ENCODE measurements at regions not wholly inside any gene's neighbourhood (a gene's known extent, or its start where the extent isn't known, plus 50 kb on each side); places are given as distances from the start of the nearest gene placed in this dataset.

DNA sequence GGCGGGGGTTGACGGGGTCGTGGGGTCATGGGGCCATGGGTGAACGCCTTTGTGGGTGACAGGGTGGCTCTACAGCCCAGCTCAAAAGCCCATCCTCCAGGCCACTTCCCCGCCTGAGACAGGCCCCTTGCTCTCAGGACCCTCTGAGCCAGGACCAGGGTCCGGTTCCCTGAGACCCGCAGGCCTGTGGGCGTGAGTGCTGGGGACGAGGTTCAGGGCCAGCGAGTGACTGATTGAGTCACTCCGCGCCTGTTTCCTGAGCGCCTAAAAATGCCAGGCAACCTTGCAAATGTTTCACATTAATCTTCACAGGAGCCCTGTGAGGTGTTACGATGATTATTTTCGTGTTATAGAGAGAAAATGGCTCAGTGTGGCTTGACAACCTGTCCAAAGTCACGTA is 97.8 kb downstream of the ZNF674 start:
- no peak for DNase-seq (ENCODE audit: low spot score)

DNA sequence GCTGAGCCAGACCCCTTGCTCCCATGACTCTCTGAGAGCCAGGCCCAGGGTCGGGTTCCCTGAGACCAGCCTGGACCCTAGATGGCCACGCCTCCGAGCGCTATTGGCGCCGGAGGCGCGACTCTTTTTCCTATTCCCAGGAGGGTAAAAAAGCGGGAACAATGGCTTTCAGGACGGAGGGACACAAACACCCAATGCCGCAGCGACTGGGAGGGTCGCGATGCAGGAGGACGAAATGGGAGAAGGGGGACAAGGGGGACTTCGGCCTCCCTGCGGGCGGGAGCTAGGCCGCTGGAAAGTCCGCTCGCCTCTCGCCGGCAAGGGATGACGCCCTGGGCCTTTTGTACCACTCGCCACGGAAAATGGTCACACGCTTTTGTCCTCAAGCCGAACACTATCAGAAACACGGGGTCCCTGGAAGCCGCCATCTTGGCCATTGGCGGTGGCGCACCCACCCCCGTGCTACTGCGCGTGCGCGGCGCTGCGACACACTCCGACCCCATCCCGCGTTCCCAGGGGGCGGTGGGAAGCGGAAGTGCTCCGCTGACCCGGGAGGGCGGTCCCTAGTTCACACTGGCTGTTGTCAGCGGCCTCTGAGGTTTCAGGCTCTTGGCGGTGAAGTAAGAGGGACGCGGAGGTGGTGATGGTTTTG is 98.4 kb downstream of the ZNF674 start:
- peak; percentile 96 for DNase-seq (ENCODE audit: low spot score)

DNA sequence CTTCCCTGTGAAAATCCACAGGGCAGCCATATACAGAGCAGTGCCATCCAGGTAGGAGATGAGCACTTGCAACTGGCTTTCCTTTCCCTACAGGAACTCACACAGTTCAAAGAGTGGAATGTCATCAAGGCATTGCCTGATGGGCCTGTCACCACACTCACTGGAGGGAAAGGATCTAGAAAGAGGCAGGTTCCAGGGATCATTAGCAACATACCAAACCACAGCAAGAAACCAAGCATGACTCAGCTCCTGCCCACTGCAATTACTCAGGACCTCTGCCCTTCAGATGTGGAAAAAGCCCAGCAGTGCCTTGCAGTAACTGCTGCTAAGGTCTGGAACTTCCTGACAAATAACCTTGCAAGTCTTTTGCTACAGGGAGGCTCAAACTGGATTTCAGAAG is 101.2 kb downstream of the ZNF674 start:
- no peak for DNase-seq (ENCODE audit: low spot score)

DNA sequence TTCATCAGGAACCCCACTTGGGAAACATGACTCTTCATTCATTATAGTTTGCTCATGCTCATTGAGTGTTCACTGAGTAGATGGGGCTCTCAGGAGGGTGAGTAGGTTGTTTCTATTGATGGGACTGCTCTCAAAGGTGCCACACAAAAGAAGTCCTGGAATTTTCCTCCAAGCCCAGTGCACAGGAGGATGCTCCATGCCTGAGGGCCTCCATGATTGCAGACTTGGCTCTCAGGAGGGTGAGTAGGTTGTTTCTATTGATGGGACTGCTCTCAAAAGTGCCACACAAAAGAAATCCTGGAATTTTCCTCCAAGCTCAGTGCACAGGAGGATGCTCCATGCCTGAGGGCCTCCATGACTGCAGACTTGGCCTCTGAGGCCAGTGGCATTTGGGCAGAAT is 108.5 kb downstream of the ZNF674 start:
- no peak for DNase-seq (ENCODE audit: low spot score)

DNA sequence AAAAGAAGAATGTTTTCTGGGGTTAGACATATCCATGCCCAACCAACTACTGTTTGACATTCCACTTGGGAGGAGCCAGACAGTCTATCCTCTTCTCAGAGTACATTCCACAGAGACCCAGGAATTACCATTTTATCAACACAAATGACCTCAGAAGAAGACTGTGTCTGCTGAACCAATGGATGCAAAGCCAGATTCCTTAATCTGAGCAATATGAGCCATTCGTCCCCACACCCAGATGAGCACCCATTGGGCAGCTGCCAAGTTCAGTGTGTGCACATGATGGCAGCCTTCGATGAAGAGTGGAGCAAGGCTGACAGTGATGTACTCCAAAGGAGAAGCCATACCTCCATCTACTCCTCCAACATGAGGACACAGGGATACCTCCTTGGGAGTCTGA is 111.3 kb downstream of the ZNF674 start:
- DNase-seq (ENCODE audit: low spot score): no peak

DNA sequence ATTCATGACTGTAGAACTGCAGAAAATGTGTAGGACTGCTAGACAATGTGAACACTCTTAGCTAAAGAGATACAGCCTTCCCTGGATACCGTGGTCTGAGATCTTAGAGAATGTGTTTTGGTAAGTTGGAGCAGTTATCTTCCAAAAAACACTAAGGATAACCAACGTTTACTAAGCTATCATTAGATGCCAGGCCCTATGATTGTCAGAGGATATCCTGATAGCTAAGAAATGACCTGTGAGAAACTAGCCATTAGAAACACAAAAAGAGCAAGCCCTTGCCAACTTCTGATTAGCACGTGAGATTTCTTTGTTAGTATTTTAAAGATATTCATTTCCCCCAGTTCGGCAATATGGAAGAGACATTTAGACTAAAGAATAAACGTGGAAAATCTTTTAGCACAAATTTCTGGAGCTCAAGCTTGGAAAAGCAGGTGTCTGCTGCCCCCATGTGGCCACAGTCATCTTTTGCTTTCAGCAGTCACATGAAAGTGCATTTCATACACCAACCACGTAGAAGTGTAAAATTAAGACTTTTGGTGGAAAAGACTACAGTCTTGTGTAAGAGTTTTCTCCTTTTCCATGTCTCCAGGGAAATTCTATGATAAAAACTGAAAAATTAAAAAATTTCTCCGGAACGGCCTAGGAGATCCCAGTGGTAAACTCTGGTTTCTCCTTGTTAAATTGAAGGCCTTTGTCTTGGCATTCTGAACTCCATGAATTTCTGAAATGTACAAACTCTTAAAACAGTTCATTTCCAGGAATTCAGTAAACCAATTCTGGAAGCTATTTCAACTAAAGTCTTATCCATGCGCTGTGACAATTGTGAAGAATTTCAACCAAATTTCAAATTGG is 136.4 kb downstream of the ZNF674 start:
- DNase-seq (ENCODE audit: low spot score): peak; percentile 48

DNA sequence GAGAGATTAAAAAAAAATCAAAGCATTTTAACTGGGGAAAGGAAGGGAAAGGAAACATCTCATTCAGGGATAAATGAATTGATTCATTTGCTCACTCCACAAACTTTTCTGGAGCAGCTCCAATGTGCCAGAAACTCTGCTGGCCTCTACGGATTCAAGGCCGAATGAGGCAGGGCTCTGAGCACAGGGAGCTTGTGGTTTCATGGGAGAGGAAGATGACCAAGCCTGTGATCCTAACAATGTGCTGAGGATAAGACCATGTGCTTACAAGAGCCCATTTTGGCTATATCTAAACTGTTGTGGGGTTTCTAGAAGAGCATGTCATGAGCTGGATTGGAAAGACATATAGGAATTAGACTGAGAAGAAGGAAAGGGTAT is 137.5 kb downstream of the ZNF674 start:
- DNase-seq (ENCODE audit: low spot score): no peak

DNA sequence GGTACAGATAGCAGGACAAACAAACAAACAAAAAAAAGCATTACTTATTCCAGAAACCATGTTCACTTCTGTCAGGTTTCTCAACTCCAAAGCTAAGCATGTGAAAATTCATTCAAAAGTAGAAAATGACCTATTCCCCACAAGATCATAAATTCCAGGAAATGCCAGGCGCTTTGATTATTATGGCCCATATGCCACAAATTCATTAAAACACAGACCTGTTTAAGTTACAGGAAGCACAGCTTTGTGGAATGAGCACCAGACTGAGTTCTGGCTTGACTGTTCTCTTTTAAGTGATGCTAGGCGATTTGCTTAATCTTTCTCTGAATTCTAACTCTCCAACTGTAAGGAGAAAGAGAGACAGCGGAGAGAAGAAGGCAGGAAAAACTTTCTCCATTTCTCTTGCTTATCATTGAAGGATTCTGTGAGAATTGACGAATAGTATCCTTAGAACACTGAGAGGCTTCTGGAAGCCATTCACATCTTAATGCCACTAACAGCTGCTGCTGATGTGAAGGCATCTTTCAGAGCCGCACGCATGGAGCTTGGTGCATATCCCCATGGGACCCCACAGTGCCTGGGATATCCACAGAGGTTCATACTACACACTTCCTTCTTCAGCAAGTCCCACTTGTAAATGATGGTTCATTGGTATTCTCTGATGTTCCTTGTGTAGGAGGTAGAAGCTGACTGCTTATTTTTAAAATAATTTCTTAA is 138.0 kb downstream of the ZNF674 start:
- no peak for DNase-seq (ENCODE audit: low spot score)

DNA sequence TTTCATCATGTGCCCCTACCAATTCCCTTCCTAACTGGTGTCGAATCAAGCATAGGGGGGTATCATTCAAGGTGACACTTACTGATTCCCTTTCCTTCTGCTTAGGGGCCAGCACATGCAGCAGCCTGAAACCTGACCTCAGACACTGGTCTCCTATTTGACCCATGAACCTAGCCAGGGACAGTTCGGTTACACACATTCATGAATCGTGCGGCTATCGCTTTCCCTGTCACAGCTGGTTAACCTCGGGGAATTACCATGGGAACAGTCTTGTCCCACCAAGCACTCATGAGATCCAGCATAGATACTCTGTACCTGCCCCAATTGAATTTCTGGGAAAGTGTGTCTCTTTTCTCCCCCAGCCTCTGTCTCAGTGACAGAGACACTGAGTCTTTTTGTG is 140.4 kb downstream of the ZNF674 start:
- no peak for DNase-seq (ENCODE audit: low spot score)

DNA sequence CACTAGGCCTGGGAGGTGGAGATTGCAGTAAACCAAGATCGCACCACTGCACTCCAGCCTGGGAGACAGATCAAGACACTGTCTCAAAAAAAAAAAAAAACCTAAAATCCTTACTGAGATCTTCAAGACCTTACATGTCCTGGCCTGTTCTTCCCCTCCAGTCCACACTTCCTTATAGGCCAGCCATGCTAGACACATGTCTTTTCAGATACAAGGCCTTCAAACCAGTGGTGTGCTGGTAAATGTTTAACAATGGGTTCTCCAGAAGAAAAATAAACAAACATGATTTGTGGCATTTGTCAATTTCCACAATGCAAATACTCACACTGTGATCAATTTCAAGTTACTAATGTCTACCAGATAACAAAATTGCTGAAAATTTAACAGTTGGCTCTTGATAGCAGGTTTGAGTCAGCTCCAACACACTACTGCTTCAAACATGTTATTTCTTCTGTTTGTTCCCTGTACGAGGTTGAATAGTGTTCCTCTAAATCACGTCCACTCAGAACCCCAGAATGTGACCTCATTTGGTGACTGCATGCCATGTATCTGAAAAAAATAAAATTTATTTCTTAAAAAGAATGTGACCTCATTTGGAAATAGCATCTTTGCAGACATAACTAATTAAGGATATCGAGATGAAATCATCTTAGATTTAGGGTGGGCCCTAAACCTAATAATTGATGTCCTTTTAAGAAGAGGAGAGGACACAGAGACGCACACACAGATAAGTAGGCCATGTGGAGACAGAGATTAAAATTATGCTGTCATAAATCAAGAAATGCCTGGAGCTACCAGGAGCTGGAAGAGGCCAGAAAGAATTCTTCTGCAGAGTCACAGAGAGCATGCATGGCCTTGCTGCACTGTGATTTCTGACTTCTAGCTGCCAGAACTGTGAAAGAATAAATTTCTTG is 144.4 kb downstream of the ZNF674 start:
- no peak for DNase-seq (ENCODE audit: low spot score)

DNA sequence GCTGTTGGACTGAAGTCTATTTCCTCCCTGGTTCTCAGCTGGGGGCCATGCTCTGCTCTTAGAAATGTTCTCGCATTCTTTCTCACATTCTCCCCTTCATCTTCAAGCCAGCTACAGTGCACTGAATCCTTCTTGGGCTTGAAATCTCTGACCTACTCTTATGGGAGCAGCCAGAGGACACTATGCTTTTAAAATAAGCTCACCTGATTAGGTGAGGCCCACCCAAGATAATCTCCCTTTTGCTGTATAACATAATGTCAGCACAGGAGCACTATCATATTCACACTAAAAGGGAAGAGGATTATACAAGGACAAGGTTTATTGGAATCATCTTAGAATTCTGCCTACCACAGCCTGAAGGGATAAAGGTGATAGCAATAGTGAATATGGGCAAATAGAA is 146.3 kb downstream of the ZNF674 start:
- no peak for DNase-seq (ENCODE audit: low spot score)

DNA sequence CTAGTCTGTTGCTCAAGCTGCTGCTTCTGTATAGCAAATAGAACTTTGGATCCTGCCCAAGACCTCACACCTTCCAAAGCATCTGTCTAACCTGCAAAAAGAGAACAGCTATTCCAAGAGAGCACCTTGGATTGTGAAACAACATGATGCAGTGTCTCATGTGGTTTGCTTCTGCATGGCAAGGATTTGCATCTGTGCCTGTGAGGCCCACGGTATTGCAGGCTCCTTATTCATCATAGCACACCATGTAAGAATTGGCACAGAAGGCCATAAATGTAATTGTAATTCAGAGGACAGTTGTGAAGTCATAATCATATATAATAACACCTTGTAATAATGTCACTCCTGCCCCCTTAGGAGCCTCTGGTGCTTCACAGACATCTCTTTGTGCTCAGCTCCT is 147.1 kb downstream of the ZNF674 start:
- DNase-seq (ENCODE audit: low spot score): no peak

DNA sequence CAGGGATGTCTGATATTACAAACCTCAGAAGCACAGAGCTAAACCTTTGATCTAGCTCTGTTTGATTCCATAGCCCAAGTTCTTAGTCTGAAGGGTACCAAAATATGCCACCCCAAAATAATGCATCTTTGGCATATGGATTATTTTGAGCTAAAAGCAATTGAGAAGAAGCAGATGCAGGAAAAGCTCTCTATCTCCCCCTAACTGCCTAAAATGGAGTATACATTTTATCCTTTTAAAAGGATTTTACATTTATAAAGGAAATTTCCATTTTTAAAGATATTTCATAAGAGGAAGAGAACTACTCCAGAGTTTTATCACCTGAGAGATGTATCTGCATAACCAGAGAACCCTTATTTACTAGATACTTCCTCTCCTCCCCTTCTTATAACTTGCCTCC is 158.7 kb downstream of the ZNF674 start:
- no peak for DNase-seq (ENCODE audit: low spot score)

DNA sequence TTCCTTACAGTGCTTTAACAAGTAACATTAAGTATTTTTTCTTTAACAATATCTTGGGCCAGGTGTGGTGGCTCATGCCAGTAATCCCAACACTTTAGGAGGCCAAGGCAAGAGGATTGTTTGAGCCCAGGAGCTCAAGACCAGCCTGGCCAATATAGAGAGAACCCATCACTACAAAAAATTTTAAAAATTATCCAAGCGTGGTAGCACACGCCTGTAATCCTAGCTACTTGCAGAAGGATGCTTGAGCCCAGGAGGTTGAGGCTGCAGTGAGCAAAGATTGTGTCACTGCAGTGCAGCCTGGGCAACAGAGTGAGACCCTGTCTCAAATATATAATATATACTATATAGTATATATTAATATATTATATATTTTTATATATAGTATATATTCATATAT is 162.2 kb downstream of the ZNF674 start:
- no peak for DNase-seq (ENCODE audit: low spot score)

DNA sequence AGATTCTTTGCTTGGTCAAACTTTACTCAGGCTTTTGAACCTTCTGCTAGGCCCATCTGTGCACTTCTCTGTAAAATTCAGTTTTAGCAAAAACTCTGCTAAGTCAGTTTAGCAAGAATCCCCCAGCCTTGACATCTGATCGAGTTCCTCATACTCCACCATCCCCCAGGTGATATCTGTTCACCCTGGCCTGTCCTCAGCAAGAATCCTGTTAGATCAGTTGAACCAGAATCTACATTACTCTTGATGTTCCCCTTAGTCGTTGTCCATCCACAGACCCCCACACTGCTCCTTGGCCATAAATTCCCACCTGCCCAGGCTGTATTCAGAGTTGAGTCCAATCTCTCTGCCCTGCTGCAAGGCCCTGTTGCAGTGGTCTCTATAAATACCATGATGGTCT is 162.6 kb downstream of the ZNF674 start:
- DNase-seq (ENCODE audit: low spot score): no peak

DNA sequence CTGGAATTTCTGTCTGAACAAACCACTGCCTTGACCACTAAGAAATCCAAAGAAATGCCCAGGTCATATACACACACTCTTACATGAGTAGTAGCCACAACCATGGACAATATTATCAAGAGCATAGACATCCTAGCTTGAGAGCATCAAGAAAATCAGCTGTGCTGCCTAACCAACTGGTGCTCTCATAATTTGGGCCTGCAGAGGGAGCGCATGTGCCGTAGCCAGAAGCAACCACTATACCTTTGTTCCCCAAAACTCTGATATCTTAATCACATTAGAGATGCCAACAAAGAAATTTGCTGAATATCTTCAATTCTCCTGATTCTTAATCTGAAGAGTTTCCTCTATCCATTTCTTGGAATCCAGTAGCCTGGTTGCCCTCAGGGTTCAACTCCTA is 163.6 kb downstream of the ZNF674 start:
- DNase-seq (ENCODE audit: low spot score): peak; percentile 35

DNA sequence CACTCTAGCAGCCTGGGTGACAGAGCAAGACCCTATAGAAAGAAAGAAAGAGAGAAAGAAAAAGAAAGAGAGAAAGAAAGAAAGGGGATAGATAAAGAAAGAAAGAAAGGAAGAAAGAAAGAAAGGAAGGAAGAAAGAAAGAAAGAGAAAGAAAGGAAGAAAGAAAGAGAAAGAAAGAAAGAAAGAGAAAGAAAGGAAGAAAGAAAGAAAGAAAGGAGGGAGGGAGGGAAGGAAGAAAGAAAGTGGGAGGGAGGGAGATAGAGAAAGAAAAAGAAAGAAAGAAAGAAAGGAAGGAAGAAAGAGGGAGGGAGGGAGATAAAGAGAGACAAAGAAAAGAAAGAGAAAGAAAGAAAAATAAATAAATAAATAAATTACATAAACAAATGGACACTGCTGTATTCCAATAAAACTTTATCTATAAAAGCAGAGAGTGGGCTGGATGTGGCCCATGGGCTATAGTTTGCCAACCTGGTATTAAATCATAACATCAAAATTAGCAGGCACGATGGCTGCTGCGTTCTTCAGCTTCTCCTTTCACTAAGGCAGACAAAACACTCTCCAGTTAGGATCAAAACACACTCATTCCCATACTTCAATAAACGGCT is 165.0 kb downstream of the ZNF674 start:
- DNase-seq (ENCODE audit: low spot score): no peak

DNA sequence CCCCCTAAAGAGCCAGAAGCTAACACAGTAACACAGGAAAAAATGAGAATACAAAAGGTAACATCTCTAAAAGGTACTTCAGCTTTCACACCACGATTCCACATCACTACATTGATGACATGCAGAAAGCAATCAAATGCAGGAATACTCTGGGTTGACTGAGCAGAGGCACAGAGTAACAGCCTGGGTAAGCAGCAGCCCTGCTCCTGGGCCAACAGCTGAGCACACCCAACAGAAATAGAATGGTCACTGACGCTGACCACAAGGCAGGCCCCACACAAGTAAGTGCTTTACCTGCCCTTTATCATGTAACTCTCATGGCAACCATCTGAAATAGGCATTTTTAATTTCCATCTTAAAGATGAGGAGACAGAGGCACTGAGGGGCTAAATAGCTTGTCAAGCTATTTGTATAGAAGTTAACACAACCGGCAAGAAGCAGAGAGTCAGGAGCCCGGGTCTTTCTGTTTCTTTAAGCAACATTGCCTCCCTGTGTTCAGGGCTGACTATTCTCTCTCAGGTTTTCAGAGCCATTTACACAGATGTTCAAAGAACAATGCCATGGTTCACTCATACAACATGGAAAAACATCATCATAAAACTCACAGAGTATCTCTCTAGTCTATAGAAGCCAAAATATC is 168.9 kb downstream of the ZNF674 start:
- peak; percentile 57 for DNase-seq (ENCODE audit: low spot score)

DNA sequence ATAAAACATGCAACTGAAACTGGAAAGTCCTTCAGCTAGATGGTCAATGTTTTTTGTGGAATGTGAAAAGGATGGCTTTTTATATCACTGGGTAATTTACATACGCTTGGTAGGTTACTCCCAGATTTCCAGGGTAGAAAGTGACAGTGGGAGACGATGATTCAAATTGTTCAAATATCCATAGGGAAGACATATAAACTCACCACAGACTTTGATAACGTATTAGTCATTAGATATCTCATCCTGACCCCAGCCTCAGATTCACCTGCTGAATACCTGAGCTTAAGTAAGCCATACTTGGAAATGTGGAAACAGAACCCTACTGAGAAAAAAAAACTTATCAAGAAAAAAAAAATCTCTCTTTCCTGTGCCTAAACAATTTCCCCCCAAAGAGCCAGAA is 169.4 kb downstream of the ZNF674 start:
- no peak for DNase-seq (ENCODE audit: low spot score)

DNA sequence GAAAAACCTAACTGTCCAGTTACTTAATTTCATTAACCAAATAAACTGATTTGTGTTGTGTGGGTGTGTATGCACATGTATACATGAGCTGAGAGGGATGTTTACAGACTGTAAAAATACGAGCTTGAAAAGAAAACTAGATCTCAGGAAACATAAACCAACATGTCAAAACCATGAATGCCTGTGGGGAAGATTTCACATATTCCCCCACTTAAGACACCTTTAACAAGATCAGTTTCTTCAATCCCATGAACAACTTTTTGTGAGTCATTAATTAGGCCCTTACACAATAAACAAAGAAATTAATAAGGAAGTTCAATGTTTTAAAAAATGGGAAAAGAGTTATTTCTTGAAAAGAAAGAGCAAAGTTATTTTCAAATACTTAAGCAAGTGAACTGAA is 170.8 kb downstream of the ZNF674 start:
- no peak for DNase-seq (ENCODE audit: low spot score)

DNA sequence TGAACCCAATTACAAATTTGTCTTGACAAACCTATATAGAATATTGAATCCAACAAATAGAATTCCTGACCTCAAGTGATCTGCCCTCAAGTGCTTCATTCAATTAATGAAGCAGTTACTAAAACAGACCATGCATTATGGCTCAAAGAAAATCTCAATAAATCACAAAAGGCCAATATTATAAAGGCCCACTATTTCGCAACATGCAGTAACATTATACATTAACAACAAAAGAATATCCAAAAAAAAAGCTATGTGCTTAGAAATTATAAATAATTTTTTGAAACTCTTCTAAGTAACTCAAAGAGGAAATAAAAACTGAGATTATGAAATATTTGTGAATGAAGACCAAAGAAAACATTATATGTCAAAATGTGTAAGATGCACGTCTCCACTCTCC is 177.7 kb downstream of the ZNF674 start:
- DNase-seq (ENCODE audit: low spot score): no peak

Measured in D341Med (cell line).